Pancreas (tissue), 10 donors: ENCODE measurements at regions not wholly inside any gene's neighbourhood (a gene's known extent, or its start where the extent isn't known, plus 50 kb on each side); places are given as distances from the start of the nearest gene placed in this dataset.

ENCODE experiments used
- ATAC-seq, 4 donors: fragments of 200-7000 bp; cut with Tn5 transposase; one replicate each; pipeline versions ENCODE4 v1.8.0 to v1.9.1; 2020; ENCODE audit warnings: mild to moderate bottlenecking in 4 of 4, moderate library complexity in 4 of 4
- DNase-seq, 6 donors: peaks; one replicate each; pipeline ENCODE4 v3.0.0-alpha.2; 2020
- FAIRE-seq: peaks from 2 replicates; lab custom pipeline; 2012; peaks lifted over from hg19 to GRCh38; lab: Jason Lieb, UNC
- H3K27ac ChIP-seq, 4 donors: fragments of 200-600 bp; sonication (generic); 1 replicate in 3 of 4; 2 replicates in 1 of 4; pipeline versions ENCODE4 v1.5.0 to v1.8.0; 2020
- H3K27me3 ChIP-seq, 4 donors: fragments of 200-600 bp; one replicate each; pipeline ENCODE4 v1.8.0; 2021
- H3K36me3 ChIP-seq, 3 donors: fragments of 200-600 bp; sonication (generic) in 1 of 3; one replicate each; pipeline versions ENCODE4 v1.5.0 to v1.8.0; 2020 to 2021
- H3K4me1 ChIP-seq, 3 donors: fragments of 200-600 bp; one replicate each; pipeline ENCODE4 v1.8.0; 2021
- H3K4me3 ChIP-seq, 4 donors: fragments of 200-600 bp; sonication (generic) in 2 of 4; one replicate each; pipeline versions ENCODE4 v1.5.0 to v1.8.0; 2020 to 2021
- H3K9me3 ChIP-seq, 4 donors: fragments of 200-600 bp; one replicate each; pipeline ENCODE4 v1.8.0; 2021
- CTCF ChIP-seq, 4 donors: fragments of 200-600 bp; sonication (generic) in 3 of 4; IDR thresholded peaks; one replicate each; pipeline versions ENCODE4 v1.5.0 to v1.8.0; 2021; ENCODE audit warnings: antibody characterized with exemption in 4 of 4
- WGBS, 2 donors: extraction: QIAGEN DNeasy Blood & Tissue Kit; methylation state at CpG; one replicate each; pipeline ENCODE4 v1.1.7; 2013; 5-methylcytosine and 5-hydroxymethylcytosine counted together
- intact Hi-C, 3 donors: fragments of 100-400 bp; cut with DNase I; formaldehyde crosslinking; loops; one replicate each; pipeline versions ENCODE4 v1.11.1 to v1.14.2; 2022
- donor health status: healthy with polysubstance abuse.
- donor health status: DM: no; HTN: no; CAD: no; lungs with moderate emphysema.
- donor health status: DM: no; HTN: no; CAD: no.
- donor health status: control.
- donor health status: control.
- donor health status: Bipolar disorder and iron deficiency.
- donor health status: DM: yes; HTN: yes; CAD: no.
- donor health status: DM: no; HTN: no; CAD: no.
- donor health status: DM: no; HTN: no; CAD: no.
- donor health status: DM: yes; HTN: yes; CAD: no.

DNA sequence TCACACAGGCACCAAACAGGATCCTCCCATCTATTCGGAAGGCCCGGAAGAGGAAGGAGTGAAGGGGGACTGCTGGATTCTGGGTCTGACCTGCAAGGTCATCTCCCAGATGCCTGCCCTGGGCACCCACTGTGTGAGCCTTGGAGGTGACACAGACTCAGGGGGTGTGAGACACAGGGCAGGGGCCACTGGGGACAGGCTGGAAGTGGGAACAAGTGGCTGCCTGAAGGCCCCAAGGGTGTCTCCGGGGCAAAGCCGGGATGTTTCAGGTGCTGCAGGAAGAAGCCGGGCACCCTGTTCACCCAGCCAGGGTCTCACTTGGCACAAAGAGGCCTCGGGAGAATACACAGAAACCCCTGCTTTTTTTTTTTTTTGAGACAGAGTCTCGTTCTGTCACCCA, 385.5 kb downstream of the CTTN start:
- TF ChIP-seq CTCF (IDR thresholded peaks at IDR 0.05): no peak
- FAIRE-seq: no peak
- 92 to 94% methylated on average over 6 to 7 of the region's 7 CpGs for WGBS, 2 donors
- Histone ChIP-seq H3K36me3 (no peaks in the 10 kb centered on the region), H3K4me1 (no peaks in the 10 kb centered on the region), H3K9me3 (no peaks in the 10 kb centered on the region), H3K27me3 (no peaks in the 10 kb centered on the region), H3K27ac (no peak overlapping the region), H3K4me3 (no peak overlapping the region)
- no peak for ATAC-seq
- DNase-seq: no peak
- intact Hi-C loops: no loop called here

DNA sequence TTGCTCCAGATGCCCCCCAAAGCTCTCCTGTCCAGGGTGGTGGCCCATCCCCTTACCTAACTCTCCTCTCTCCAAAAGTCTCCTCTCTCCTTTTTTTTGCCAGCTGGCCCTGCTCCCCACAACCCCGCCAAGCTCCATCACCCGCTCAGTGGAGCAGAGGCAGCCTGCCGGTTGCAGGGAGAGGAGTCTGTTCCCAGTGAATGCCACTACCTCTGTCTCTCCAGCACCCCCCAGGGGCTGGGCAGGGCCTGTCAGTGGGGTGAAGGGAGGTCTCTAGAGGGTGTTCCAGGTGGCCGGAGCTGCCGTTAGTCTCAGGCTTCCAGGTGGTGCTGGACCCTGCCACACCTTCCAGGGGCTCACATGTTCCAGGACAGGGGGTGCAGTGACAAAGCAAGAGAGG, 387.0 kb downstream of the CTTN start:
- H3K4me1 ChIP-seq: no peaks in the 10 kb centered on the region
- FAIRE-seq (no peak), DNase-seq (no peak), ATAC-seq (no peak)
- TF ChIP-seq CTCF (IDR thresholded peaks at IDR 0.05): no peak
- 90 to 97% methylated on average over 5 of the region's 5 CpGs for WGBS, 2 donors
- no peaks in the 10 kb centered on the region for H3K9me3 ChIP-seq
- intact Hi-C loops: no loop called here
- no peaks in the 10 kb centered on the region for H3K36me3 ChIP-seq
- H3K27ac ChIP-seq: no peak overlapping the region
- no peaks in the 10 kb centered on the region for H3K27me3 ChIP-seq
- no peak overlapping the region for H3K4me3 ChIP-seq

- no peak for TF ChIP-seq CTCF (IDR thresholded peaks at IDR 0.05)
- no peak overlapping the region for H3K4me3 ChIP-seq
- FAIRE-seq: no peak
- no peaks in the 10 kb centered on the region for H3K9me3 ChIP-seq
- no peak overlapping the region for H3K27ac ChIP-seq
- H3K27me3 ChIP-seq: no peaks in the 10 kb centered on the region
- 75 to 83% methylated on average over 6 of the region's 6 CpGs for WGBS, 2 donors
- intact Hi-C loops: no loop called here
- no peak for DNase-seq
- no peaks in the 10 kb centered on the region for H3K4me1 ChIP-seq
- H3K36me3 ChIP-seq: no peaks in the 10 kb centered on the region
- ATAC-seq: peak in 1 of 4 donors; percentile 15
These were observed 387.8 kb downstream of the CTTN start for GRCh38 chr11:70786021-70786665.

- intact Hi-C loops: no loop called here
- FAIRE-seq: no peak
- WGBS, 2 donors: 91 to 95% methylated on average over 18 of the region's 18 CpGs
These were observed 390.1 kb downstream of the CTTN start for GRCh38 chr11:70788248-70789022.

More at GRCh38 chr11:70788248-70789022, 390.1 kb downstream of the CTTN start:
- H3K27me3 ChIP-seq: no peaks in the 10 kb centered on the region
- no peak for DNase-seq
- H3K9me3 ChIP-seq: no peaks in the 10 kb centered on the region
- no peak for TF ChIP-seq CTCF (IDR thresholded peaks at IDR 0.05)
- H3K4me1 ChIP-seq: no peaks in the 10 kb centered on the region
- H3K27ac ChIP-seq: no peak overlapping the region
- H3K4me3 ChIP-seq: no peak overlapping the region
- no peak for ATAC-seq
- no peaks in the 10 kb centered on the region for H3K36me3 ChIP-seq
